Left cardiac atrium (tissue), 4 donors: ENCODE measurements at regions not wholly inside any gene's neighbourhood (a gene's known extent, or its start where the extent isn't known, plus 50 kb on each side); places are given as distances from the start of the nearest gene placed in this dataset.
A peak's percentile ranks its signal among the peaks of the same experiment; 100 is the strongest.

Experiments used
- ATAC-seq, 2 donors: fragments of 200-7000 bp; cut with Tn5 transposase; one replicate each; pipeline ENCODE4 v1.9.1; 2020; ENCODE audit warnings: mild to moderate bottlenecking in 2 of 2, moderate library complexity in 2 of 2
- DNase-seq: peaks from one replicate; pipeline ENCODE4 v3.0.0-alpha.2; 2020
- intact Hi-C, 2 donors: fragments of 100-400 bp; cut with DNase I; formaldehyde crosslinking; loops; one replicate each; pipeline versions ENCODE4 v1.14.1 to v1.15.1; 2022 to 2023
- donor health status: DM: no; HTN: yes; CAD: no.
- donor health status: DM: no; HTN: yes; CAD: no; lungs with severe emphysema.
- donor health status: DM: yes; HTN: yes; CAD: no.
- donor health status: Dilated cardiomyopathy.

DNA sequence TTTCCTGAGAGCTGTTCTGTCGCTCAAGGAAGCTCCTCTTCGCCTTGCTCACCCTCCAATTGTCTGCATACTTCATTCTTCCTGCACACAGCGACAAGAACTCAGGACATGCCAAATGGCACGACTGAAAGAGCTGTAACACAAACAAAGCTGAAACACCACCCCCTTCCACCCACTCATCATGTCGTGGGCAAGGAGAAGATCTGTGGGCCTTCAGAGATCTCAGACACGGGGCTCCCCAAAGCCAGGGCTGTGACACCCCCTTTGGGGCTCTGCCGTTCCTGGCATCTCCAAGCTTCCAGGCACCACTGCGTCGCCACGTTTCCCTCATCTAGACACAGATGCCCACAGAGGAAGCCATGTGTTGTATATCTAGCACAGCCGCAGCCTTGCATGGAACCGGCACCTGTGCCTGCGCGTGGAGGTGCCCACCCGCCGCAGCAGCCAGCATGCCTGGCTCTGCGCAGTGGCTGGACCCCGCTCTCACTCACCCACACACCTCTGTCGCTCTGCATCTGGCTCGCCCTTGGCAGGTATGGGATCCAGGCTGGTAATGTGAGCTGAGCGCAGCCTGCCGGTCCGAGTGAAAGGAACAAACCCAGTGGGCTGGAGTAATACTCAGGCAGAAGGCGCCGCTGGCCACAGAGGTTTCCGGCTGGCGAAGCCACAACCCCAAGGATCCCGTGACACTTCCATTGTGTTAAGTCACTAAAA, 676.4 kb upstream of the INTU start:
- ATAC-seq (no peak), DNase-seq (no peak)
- intact Hi-C loops: no loop called here

DNA sequence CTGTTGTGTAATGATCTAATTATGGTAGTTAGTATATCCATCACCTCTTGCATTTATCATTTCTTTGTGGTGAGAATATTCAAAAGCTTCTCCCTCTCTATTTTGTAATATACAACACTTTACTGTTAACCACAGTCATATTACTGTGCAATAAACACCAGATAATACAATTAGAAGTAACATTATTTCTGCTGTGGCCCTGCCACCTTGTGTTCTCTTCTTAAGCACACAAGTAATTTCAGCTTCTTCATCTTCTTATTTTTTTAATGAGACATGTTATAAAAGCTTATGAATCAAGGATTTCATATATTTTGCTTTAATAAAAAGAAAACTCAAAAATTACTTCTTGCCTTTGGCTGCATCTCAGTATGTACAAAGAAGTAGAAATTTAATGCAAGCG, 675.2 kb upstream of the INTU start:
- peak in 1 of 2 donors; percentile 44 for ATAC-seq
- intact Hi-C loops: no loop called here
- DNase-seq: no peak

DNA sequence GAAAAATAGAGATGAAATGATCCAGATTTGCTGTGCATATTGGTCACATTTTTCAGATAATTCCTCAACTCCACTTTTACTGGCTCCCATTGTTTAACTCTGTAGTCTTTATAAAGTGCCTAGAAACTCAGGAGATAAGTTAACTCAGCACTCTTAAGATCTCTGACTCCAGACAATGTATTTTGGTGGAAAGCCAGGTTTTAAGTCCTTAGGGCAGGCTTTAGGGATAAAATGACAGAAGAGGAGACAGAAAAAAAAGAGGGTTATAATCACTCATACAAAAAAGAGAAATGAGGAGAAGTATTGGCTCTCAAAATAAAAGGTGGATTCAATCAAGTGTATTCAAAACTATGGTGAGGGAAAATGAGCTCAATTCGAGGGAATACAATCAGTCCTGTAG, 674.8 kb upstream of the INTU start:
- no peak for DNase-seq
- intact Hi-C loops: no loop called here
- ATAC-seq: no peak

DNA sequence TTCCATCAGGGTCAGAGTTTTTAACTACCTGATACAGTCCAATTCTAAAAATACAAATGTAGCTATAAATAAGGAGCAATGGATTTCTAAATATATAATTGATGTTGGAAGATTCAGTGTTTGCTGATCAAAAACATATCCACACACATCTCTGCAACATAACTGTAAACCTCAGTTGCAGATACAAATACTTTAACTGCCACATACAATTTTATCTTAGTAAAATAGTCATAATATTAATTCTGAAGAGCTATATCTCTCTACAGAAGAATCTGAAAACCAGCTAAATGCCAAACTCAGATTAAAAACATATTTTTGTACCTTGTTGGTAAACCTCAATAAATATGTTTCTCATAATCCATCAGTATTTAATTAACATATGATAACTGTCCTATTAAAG, 674.3 kb upstream of the INTU start:
- DNase-seq (no peak), ATAC-seq (no peak)
- intact Hi-C loops: no loop called here

DNA sequence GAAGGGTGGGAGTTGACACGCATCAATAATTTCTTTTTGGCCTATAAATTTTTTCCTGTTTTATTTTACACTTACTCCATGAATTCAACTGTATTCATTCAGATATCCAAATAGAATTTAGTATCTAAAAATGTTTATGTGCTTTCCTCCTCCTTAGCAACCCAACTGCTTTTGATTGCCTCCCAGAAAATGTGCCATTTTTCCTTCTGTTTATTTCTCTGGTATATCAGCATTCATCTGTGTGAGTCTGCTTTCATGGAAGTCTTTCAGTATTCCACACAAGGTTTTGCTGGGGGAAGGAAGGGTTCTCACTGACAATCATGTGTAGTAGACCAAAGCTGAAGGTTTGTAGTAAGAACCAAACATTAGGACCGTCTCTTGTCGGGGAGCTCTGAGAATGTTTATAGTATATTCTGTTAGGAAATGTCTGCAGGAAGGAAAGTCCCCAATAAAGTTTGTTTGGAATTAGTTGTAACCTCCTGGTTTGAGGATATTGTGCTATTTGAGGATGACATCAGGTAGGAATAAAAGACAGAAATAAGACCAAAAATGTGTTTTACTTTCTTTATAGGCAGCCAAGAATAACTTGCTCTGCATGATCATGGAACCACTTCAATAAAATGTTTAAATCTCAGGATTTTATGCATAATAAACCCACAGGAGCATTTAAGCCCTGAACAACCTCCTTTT, 673.6 kb upstream of the INTU start:
- intact Hi-C loops: no loop called here
- DNase-seq: no peak
- no peak for ATAC-seq

DNA sequence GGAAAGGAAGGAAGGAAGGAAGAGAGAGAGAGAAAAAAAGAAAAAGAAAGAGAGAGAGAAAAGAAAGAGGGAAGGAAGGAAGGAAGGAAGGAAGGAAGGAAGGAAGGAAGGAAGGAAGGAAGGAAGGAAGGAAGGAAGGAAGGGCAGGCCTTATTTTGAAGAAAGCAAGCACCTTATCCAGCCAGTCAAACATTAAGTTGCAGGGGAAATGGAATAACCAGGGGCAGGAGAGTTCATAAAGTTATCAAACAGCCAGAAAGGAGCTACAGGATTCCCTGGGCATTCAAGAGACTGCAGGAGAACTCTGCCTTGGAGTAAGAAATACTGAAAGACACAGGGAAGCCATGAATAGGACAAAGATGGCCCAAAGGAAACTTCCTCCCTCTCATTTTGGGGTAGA, 672.0 kb upstream of the INTU start:
- ATAC-seq (no peak), DNase-seq (no peak)
- intact Hi-C loops: no loop called here

DNA sequence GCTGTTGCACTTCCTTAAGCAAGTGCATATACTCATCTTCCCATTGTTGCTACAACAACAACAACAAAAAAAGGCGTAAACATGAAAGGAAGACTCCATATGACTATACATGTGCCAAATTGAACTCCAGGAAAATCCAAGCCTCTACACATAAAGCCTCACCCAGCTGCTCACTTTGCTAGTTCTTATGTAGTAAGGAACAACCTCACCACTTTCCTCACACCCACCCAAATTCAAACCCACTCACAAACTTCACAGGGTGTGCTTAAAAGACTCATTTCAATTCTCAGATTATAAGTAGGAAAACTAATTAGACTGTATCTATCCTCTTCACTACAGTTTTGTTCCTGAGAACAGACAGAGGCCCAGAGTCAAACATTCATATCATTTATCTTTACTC, 671.1 kb upstream of the INTU start:
- ATAC-seq (no peak), DNase-seq (no peak)
- intact Hi-C loops: no loop called here

DNA sequence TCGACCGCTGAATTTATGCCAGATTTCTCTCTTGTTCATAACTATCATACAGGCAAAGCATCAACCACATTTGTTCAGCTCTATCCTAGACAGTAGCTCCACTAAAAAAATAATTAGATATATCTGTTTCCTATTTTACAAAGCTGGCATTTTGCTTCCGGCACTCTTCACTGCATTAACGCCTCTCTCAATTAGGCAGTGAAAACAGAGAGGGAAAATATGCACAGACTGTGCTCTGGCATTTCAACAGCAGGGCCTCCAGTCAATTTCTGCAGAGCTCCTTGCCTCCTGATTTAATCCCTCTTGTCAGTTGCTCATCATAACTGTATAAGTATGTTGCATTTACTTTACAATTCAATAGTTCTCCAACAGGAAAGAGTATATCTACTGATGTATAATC, 666.9 kb upstream of the INTU start:
- ATAC-seq (no peak), DNase-seq (no peak)
- intact Hi-C loops: no loop called here

DNA sequence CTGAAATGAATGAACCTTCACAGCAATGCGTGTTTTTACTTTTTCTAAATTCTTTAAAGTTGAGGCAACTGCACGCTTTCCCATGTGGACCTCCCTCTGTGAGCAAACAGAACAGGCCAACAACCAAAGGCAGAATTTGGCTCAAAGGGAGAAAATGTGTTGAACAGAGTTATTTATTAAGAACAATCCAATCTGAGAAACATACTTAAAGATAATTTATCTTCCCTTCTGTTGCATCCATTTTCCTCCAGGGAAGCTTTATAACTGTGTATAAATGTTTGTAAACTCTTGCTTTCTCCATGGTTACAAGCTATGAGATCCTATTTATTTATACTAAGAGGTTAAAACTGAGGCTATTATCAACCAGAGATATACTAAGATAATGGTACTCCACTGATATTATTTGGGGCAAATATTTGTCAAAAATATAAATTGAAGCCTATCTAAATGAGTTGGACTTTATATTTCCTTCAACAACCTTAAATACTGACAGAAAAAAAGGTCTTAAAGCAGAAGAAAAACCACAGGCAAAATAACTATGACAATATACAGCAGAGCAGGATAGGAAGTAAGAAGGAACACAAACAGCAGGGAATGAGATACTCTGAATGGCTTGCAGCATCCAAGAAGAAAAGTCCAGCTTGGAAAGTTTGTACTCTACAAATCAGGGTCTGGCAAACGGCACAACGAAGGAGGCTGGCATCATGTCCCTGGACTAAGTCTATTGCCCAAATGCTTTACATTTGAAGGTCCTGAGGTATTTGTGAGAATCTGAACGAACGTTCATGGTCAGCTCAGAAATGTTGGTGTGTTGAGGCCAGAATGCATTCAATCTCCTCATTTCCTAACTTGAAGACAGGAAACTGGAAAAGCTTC, 663.2 kb upstream of the INTU start:
- intact Hi-C loops: no loop called here
- ATAC-seq (no peak), DNase-seq (no peak)

DNA sequence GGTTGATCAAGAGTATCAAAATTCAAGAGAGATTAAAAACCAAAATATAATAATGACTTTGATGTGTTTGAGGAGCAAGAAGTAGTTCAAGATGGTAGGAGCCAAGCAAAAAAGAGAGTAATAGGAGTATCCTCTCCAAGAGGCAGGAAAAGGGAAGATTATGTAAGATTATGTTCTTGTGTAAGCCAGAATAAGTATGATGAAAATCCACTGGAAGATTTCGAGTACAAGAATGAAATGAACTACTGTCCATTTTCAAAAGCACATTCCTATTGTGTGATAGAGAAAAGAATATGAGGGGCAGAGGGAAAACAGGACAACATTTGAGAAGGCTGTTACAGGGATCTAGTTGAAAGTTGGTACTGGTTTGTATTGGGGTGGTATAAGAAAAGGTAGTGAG, 659.6 kb upstream of the INTU start:
- ATAC-seq (no peak), DNase-seq (no peak)
- intact Hi-C loops: no loop called here

DNA sequence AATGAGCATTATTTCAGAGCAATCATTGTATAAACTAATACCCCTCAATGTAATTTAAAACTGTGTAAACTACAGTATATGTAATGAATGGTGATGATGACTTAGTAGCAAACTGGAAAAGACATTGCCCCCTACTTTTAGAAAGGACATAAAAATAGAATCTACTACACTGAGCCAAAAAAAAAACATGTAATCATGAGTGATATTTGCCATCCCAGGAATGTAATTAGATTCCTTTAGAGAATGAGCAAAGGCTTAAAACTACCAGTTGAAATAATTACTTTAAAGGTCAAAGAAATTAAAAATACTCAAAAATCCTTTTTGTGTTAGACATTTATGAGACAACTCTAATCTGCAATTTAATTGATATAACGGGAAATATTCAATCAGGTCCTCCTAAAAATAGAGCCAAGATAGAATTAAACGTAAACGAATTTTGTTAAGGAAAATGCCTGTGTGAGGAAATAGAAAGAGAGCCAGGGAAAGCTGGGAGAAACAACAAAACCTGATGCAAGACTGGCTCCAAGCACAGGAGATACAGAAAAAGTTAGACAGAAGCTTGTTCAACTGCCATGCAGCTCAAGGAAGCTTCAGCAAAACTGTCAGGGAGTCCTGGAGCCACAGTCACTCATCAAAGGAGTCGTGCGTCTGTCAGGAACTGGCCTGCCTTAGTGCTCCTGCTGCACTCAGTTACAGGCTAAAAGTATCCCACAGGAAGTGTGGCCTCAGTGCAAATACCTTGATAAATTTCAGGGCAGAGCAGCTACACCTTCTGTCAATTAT, 655.7 kb upstream of the INTU start:
- ATAC-seq (peak; percentile 55 to 56), DNase-seq (peak; percentile 19)

DNA sequence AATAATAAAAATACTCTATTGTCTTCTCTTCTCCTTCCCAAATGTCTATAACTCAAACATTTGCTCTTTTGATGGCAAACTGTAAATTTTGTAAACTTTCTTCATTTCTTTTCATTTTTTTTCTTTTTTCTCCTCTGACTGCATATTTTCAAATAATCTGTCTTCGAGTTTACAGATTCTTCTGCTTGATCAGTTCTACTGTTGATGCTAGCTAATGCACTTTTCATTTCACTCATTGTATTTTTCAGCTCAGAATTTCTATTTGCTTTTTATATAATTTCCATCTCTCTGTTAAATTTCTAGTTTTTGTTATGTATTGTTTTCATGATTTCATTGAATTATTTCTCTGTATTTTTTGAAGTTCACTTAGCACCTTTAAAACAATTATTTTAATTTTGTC, 646.8 kb upstream of the INTU start:
- ATAC-seq: no peak
- intact Hi-C loops: no loop called here
- no peak for DNase-seq

More for the DNA sequence above, 655.7 kb upstream of the INTU start:
- intact Hi-C loops: no loop called here

DNA sequence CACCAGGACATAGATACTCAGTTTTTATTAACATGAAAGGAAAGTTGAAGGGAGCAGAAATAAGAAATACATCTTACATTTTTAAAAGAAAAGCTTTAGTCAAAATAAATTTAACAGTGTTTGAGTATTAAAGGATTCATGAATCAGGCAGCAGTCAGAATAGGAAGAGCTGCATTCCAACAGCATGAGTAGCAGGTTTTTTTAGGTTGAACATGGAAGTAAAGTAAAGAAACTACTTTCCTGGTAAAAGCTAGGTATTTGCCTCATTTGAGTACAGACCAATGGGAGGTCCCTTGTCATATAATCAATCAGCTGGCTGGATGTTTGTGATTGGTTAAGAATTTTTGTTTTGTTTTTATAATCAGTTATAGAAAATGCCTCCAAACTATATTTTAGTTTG, 645.9 kb upstream of the INTU start:
- DNase-seq (no peak), ATAC-seq (no peak)
- intact Hi-C loops: no loop called here

DNA sequence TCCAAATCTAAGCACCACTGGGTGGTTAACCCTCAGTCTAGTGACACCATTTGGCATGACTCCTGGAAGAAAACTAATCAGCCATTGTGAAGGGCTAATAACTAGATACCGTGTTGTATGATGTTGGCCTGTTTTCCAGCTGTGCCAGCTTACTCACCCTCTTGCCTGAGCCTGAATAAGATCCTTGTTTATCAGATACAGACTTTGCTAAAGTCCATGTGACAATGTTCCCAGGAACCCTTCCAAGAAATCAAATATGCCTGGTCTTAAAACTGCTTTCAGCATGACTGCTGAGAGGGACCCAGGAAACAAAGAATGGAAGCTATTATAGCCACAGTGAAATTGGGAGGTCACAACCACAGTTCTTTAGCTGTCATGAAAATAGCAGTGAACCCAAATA, 640.8 kb upstream of the INTU start:
- peak in 1 of 2 donors; percentile 35 for ATAC-seq
- intact Hi-C loops: no loop called here
- DNase-seq: no peak

DNA sequence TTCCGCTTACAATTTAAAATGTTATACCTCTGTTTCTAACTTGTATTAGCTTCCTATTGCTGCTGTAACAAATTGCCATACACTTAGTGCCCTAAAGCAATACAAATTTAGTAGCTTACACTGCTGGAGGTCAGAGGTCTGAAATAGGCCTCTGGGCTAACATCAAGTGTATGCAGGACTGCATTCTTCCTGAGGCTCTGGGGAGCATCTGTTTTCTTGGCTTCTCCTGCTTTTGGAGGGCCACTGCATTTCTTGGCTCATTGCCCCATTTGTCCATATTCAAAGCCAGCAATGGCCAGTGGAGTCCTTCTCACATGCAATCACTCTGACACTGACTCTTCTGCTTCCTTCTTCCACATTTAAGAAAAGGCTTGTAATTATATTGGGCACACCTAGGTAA, 639.8 kb upstream of the INTU start:
- intact Hi-C loops: no loop called here
- no peak for DNase-seq
- no peak for ATAC-seq

DNA sequence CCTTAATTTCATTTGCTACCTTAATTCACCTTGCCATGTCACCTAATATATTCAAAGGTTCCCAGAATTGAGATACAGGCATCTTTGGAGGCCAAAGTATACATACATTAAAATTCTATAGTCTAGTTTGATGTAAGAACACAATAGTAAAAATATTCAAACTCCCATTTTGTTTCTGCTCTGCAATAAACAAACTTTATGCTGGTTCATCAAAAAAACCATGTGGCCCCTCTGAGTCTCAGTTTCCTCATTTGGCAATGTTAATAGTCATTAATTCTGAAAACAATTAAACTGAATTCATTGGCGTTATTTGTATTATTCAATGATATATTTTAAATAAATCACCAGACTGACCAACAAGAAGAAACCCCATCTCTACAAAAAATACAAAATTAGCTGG, 639.4 kb upstream of the INTU start:
- DNase-seq (no peak), ATAC-seq (no peak)
- intact Hi-C loops: no loop called here

DNA sequence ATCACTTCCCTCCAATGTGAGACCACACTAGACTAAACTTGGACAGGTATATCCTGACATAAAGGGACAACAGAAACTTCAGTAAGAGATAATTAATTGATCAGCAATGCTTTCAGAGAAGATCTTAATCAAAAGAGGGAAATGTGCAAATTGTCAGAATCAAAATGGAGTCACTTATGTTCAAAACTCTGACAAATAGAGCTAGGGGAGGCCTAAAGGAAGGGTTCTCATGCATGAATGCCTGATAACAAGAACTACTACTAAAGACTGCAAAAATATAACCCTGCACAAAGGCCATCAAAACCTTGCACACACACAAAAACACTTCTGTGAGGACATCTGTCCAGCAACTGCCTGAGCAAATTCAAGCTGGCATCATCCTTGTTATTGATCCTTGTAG, 637.5 kb upstream of the INTU start:
- ATAC-seq: no peak
- intact Hi-C loops: no loop called here

DNA sequence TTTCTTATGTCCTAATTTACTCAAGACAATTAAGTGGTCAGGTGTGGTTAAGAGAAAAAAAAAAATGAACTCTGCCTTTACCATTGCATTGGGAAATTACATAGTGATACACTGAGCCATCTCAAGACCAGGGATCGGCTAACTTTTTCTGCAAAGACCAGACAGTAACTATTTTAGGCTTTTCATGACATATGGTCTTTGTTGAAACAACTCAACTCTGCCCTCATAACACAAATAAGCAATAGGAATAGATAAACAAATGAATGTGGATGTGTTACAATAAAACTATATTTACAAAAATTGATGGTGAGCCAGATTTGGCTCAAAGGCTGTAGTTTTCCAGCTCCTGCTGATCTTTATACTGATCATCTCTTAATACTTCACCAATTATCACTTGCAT, 632.6 kb upstream of the INTU start:
- intact Hi-C loops: no loop called here
- no peak for DNase-seq
- ATAC-seq: no peak

More for the DNA sequence above, 637.5 kb upstream of the INTU start:
- no peak for DNase-seq

DNA sequence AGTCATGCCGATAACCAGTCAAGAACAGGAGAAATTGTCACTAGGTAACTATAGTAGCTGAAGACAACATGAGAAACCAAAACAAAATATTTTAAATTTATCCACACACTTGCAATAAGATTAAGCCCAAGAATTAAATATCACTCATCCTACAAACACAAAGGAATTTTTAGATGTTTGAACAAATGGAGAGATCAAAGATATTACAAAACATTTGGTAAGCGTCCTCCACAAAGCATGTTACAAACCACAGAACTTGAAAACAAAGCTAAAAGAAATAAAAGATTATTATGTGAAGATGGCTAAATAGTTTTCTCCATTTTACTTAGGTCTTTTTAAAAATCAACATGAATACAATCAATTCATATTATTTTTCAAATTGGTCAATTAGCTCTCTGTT, 631.9 kb upstream of the INTU start:
- ATAC-seq (no peak), DNase-seq (no peak)
- intact Hi-C loops: no loop called here

DNA sequence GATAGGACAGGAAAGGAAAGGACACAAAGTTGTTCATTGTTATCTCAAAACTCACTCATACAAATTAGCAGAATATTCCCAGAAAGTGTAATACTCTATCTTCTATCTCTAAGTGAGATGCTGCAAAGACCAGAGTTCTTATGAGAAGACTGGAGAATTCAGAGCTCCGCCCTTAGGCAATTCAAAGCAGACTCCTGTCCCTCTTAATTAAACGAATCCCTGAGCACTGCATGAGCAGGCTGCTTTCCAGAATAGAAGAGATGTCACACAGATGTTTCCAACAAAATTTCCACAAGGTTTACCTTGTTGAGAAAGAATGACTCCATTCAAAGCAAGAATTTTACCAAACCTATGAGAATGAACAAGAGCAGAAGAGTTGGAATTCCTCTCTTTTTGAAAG, 630.8 kb upstream of the INTU start:
- intact Hi-C loops: no loop called here
- ATAC-seq: no peak
- DNase-seq: no peak
